ENCODE measurements at regions not wholly inside any gene's neighbourhood (a gene's known extent, or its start where the extent isn't known, plus 50 kb on each side); places are given as distances from the start of the nearest gene placed in this dataset.

DNA sequence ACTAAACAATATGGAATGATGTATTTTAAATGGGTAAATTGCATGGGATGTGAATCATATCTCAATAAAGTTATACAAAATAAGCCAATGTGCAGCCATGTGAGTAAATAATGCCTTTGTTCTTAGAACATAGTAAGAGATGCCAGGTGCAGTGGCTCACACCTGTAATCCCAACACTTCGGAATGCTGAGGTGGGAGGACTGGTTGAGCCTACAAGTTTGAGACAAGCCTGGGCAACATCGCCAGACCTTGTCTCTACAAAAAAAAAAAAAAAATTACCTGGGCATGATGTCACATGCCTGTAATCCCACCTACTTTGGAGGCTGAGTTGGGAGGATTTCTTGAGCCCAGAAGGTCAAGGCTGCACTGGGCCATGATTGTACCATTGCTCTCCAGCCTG, 230.7 kb downstream of the RFC3 start:
- Histone ChIP-seq H3K9me3 (ENCODE audit: insufficient read depth, low read depth, low read length) (no peaks in the 10 kb centered on the region), H3K36me3 (ENCODE audit: insufficient read depth, low read depth, low read length) (no peaks in the 10 kb centered on the region), H3K27ac (ENCODE audit: low read length) (no peak overlapping the region), H3K9ac (ENCODE audit: low read depth, low read length) (no peak overlapping the region), H3K4me3 (ENCODE audit: low read length) (no peak overlapping the region), H3K4me1 (ENCODE audit: insufficient read depth, low read length) (peaks cover 3% of the 10 kb centered on the region; the same call in 1 of the 2 replicates), H3K27me3 (ENCODE audit: insufficient read depth, low read length) (no peaks in the 10 kb centered on the region)

DNA sequence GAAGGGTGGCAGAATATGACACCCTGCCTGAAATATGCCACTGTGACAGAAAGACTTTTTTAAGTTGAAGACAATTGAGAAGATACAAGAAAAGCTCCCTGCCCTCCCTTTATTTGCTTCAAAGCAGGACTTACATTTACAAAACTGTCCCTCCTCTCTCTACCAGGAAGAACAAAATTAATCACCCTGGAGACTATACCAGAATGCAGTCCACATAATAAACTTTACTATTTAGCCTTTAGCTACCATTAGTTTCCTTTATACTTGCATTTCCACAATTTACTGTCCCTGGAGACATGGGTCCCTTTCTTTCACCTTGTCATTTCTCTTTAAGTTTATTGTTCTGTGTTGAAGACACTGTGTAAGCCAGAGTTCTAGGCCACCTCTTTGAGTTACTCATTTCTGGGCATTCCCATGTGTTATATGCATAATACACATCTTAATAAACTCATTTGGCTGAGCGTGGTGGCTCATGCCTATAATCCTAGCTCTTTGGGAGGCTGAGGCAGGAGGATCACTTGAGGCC, 238.8 kb downstream of the RFC3 start:
- Histone ChIP-seq H3K27me3 (ENCODE audit: insufficient read depth, low read length) (no peaks in the 10 kb centered on the region), H3K36me3 (ENCODE audit: insufficient read depth, low read depth, low read length) (no peaks in the 10 kb centered on the region), H3K9ac (ENCODE audit: low read depth, low read length) (no peak overlapping the region), H3K9me3 (ENCODE audit: insufficient read depth, low read depth, low read length) (no peaks in the 10 kb centered on the region), H3K4me1 (ENCODE audit: insufficient read depth, low read length) (0 out of 2 replicates have a peak, but pooled peaks cover 2% of the 10 kb centered on the region), H3K4me3 (ENCODE audit: low read length) (no peak overlapping the region), H3K27ac (ENCODE audit: low read length) (no peak overlapping the region)

DNA sequence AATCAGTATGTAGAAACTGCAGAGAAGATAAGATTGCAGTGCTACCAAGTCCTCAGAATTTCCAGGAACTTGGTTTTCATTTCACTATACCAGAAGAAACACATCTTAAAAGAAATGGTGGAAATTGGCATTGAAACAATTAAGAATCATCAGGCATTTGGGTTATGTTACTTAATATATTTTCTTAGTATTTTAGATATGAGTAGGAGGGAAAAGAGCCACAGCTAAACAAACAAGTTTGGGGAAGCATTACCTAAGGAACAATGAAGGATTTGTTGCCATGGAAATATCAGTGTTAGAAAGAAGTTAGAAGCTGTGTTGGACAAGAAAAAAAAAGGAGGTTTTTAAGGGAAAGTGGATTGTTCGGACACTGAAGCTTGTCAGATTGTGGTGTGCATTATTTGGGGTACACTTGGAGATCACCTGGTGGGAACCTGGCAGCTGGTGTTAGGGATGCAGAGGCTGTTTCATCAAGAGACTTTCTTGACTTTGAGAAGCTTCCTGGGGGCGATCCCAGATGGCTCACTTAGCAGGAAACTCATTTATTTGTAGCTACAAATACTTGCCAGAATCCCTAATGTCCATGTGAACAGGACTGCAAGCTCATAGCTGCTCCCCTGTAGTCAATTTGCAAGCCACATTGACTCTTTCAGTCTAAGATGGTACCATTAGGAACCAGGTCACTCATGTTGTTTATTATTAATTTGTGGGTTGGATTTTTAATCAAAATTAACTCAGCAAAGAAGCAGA, 246.7 kb downstream of the RFC3 start:
- Histone ChIP-seq H3K36me3 (ENCODE audit: insufficient read depth, low read depth, low read length) (no peaks in the 10 kb centered on the region), H3K9me3 (ENCODE audit: insufficient read depth, low read depth, low read length) (no peaks in the 10 kb centered on the region), H3K27me3 (ENCODE audit: insufficient read depth, low read length) (no peaks in the 10 kb centered on the region), H3K4me3 (ENCODE audit: low read length) (no peak overlapping the region), H3K27ac (ENCODE audit: low read length) (no peak overlapping the region), H3K9ac (ENCODE audit: low read depth, low read length) (no peak overlapping the region), H3K4me1 (ENCODE audit: insufficient read depth, low read length) (no peaks in the 10 kb centered on the region)

DNA sequence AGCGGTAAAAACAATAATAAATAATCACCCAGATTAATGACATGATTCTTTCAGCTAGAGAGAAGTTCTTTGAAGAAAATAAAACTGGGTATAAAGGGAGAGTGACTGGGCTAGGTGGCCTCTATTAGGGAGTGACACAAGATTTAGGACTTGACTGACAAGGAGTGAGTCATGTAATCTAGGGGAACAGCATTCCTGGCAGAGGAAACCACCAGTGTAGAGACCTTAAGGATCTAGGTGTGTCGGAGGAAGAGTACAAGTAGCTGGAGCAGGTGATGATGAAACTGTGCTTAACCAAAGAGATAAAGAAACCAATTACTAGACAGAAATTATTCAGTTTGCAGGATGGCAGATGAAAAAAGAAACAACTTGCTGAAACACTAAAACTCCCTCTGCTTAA, 248.0 kb downstream of the RFC3 start:
- Histone ChIP-seq H3K27ac (ENCODE audit: low read length) (no peak overlapping the region), H3K36me3 (ENCODE audit: insufficient read depth, low read depth, low read length) (no peaks in the 10 kb centered on the region), H3K27me3 (ENCODE audit: insufficient read depth, low read length) (no peaks in the 10 kb centered on the region), H3K4me1 (ENCODE audit: insufficient read depth, low read length) (no peaks in the 10 kb centered on the region), H3K9me3 (ENCODE audit: insufficient read depth, low read depth, low read length) (peaks cover 6% of the 10 kb centered on the region), H3K4me3 (ENCODE audit: low read length) (no peak overlapping the region), H3K9ac (ENCODE audit: low read depth, low read length) (no peak overlapping the region)

DNA sequence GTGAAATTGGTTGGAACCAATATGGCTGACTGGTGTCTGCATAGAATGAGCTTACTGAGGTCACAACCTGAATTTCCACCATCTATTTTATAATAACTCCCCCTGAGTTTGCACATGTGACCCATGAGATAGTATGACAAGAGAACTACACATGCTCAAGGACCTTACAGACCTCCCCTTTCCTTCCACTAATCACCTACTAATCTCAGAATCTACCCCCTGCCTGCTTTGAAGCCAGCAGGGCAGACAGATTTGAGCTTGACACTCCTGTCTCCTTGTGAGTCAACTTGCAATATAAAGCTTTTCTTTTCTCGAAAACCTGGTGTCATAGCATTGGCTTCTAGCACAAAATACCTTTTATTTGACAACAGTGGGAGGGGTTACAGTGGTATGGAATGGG, 248.4 kb downstream of the RFC3 start:
- H3K9ac ChIP-seq (ENCODE audit: low read depth, low read length), result no peak overlapping the region
- no peaks in the 10 kb centered on the region for H3K36me3 ChIP-seq (ENCODE audit: insufficient read depth, low read depth, low read length)
- no peaks in the 10 kb centered on the region for H3K4me1 ChIP-seq (ENCODE audit: insufficient read depth, low read length)
- no peaks in the 10 kb centered on the region for H3K27me3 ChIP-seq (ENCODE audit: insufficient read depth, low read length)
- peaks cover 6% of the 10 kb centered on the region for H3K9me3 ChIP-seq (ENCODE audit: insufficient read depth, low read depth, low read length)
- H3K27ac ChIP-seq (ENCODE audit: low read length), result no peak overlapping the region
- no peak overlapping the region for H3K4me3 ChIP-seq (ENCODE audit: low read length)

DNA sequence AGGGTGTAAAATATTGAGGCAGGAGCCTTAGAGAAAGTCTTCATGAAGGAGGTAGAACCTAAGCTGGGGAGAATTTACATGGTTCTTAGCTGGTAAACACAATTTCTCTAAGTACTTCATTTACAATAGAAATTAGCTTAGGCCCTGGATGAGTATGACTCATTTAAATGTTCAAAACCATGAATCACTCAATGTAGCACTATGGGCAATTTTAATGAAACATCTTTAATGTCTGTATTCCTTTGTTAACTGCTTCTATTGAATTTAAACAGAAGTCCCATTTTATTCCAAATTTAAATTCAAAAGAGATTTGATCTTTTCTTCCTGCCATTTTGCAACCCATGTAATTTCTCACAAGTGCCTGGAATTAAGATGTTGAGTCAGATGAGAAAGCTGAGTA, 252.1 kb downstream of the RFC3 start:
- H3K36me3 ChIP-seq (ENCODE audit: insufficient read depth, low read depth, low read length), result no peaks in the 10 kb centered on the region
- peaks cover 6% of the 10 kb centered on the region for H3K9me3 ChIP-seq (ENCODE audit: insufficient read depth, low read depth, low read length)
- no peak overlapping the region for H3K27ac ChIP-seq (ENCODE audit: low read length)
- H3K4me1 ChIP-seq (ENCODE audit: insufficient read depth, low read length), result no peaks in the 10 kb centered on the region
- H3K4me3 ChIP-seq (ENCODE audit: low read length), result no peak overlapping the region
- no peaks in the 10 kb centered on the region for H3K27me3 ChIP-seq (ENCODE audit: insufficient read depth, low read length)
- no peak overlapping the region for H3K9ac ChIP-seq (ENCODE audit: low read depth, low read length)

DNA sequence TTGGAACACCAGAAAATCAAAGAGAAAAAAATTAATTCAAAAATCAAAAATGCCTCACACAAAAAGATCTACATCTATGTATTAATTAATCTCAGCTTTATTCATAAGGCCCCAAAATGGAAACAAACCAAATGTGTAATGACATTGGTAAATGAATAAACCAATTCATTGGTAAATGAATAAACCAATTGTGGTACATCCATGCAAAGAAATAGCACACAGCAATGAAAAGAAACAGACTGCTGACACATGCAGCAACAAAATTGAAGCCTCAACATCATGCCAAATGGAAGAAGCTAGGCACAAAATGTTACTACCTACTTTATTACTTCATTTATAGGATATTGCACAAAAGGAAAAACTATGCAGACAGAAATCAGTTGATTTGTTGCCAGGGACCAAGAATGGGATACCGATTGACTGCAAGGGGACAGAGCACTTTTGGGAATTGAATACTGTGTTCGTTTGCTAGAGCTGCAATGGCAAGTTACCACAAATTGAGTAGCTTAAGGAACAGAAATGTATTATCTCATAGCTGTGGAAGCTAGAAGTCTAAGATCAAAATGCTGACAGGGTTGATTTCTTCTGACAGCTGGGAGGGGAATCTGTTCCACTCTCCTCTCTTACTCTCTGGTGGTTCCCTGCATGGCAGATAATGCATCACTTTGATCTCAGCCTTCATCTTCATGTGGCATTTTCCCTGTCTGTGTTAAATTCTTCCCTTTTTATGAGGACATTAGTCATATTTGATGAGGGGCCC, 252.8 kb downstream of the RFC3 start:
- Histone ChIP-seq H3K4me1 (ENCODE audit: insufficient read depth, low read length) (no peaks in the 10 kb centered on the region), H3K9me3 (ENCODE audit: insufficient read depth, low read depth, low read length) (peaks cover 6% of the 10 kb centered on the region), H3K27ac (ENCODE audit: low read length) (no peak overlapping the region), H3K27me3 (ENCODE audit: insufficient read depth, low read length) (no peaks in the 10 kb centered on the region), H3K4me3 (ENCODE audit: low read length) (no peak overlapping the region), H3K9ac (ENCODE audit: low read depth, low read length) (no peak overlapping the region), H3K36me3 (ENCODE audit: insufficient read depth, low read depth, low read length) (no peaks in the 10 kb centered on the region)

- no peak overlapping the region for H3K27ac ChIP-seq (ENCODE audit: low read length)
Measured at GRCh38 chr13:34076319-34076718, 258.4 kb downstream of the RFC3 start.

DNA sequence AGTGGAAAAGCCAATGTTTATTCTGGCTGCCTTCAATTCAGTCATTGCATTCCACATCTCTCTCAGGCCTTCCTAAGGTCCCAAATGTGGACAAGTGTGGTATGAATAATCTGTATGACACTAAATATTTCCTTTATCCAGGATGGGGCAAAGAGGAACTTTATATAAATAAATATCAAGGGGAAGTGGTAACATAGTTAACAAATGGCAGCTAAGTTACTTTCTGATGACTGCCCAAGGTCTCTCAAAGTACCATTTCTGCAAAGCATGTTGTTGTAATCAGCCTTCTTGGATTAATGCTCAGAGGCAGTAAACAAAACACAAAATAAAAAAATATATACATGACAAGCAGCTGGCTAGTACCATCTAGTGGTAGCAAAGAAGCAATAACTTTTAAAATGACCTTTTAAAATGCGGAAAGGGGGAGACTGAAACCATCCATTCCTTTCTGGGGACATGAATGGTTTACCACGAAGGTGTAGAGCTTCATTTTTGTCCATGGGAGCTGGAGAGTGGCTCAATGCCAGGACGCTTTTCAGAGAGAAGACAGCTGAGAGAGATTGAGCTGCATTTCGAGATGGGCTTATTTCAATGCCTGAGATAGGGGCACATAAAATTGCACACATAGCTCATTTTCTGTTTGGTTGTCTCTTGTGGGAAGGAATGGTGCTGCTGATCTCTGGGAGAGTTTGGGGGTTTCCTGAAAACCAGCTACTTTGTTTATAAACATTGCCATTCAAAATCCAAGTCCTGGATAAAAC, 259.2 kb downstream of the RFC3 start:
- no peaks in the 10 kb centered on the region for H3K9me3 ChIP-seq (ENCODE audit: insufficient read depth, low read depth, low read length)
- H3K4me3 ChIP-seq (ENCODE audit: low read length), result no peak overlapping the region
- H3K36me3 ChIP-seq (ENCODE audit: insufficient read depth, low read depth, low read length), result no peaks in the 10 kb centered on the region
- no peaks in the 10 kb centered on the region for H3K27me3 ChIP-seq (ENCODE audit: insufficient read depth, low read length)
- H3K4me1 ChIP-seq (ENCODE audit: insufficient read depth, low read length), result no peaks in the 10 kb centered on the region; the same call in 1 of the 2 replicates
- no peak overlapping the region for H3K27ac ChIP-seq (ENCODE audit: low read length)
- H3K9ac ChIP-seq (ENCODE audit: low read depth, low read length), result no peak overlapping the region

More at GRCh38 chr13:34076319-34076718, 258.4 kb downstream of the RFC3 start:
- no peak overlapping the region for H3K4me3 ChIP-seq (ENCODE audit: low read length)
- no peaks in the 10 kb centered on the region; the same call in 1 of the 2 replicates for H3K4me1 ChIP-seq (ENCODE audit: insufficient read depth, low read length)
- no peaks in the 10 kb centered on the region for H3K36me3 ChIP-seq (ENCODE audit: insufficient read depth, low read depth, low read length)
- no peak overlapping the region for H3K9ac ChIP-seq (ENCODE audit: low read depth, low read length)
- H3K9me3 ChIP-seq (ENCODE audit: insufficient read depth, low read depth, low read length), result no peaks in the 10 kb centered on the region
- no peaks in the 10 kb centered on the region for H3K27me3 ChIP-seq (ENCODE audit: insufficient read depth, low read length)

GRCh38 chr13:34078334-34078999, 260.5 kb downstream of the RFC3 start:
- Histone ChIP-seq H3K4me3 (ENCODE audit: low read length) (no peak overlapping the region), H3K27ac (ENCODE audit: low read length) (no peak overlapping the region), H3K27me3 (ENCODE audit: insufficient read depth, low read length) (no peaks in the 10 kb centered on the region), H3K9me3 (ENCODE audit: insufficient read depth, low read depth, low read length) (no peaks in the 10 kb centered on the region), H3K9ac (ENCODE audit: low read depth, low read length) (no peak overlapping the region), H3K4me1 (ENCODE audit: insufficient read depth, low read length) (no peaks in the 10 kb centered on the region; the same call in 1 of the 2 replicates), H3K36me3 (ENCODE audit: insufficient read depth, low read depth, low read length) (no peaks in the 10 kb centered on the region)

DNA sequence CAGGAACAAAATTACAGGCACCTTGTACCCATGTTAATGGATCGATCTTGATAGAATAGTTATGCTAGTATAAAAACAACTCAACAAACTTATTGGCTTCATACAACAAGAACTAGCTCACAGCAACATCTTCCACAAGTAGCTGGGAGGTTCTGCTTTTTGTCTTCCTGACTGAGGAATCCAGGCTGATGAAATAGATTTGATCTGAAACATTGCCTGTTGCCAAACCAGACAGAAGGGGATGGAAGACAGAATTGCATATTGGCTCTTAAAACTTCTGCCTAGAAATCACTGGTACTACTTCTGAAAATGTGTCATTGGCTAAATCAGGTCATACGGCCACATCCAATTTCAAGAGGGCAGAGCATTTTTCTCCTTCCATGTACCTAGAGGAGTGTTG, 267.3 kb downstream of the RFC3 start:
- H3K27ac ChIP-seq (ENCODE audit: low read length), result no peak overlapping the region
- no peak overlapping the region for H3K4me3 ChIP-seq (ENCODE audit: low read length)
- no peaks in the 10 kb centered on the region for H3K36me3 ChIP-seq (ENCODE audit: insufficient read depth, low read depth, low read length)
- peaks cover 24% of the 10 kb centered on the region; the same call in 1 of the 2 replicates for H3K9me3 ChIP-seq (ENCODE audit: insufficient read depth, low read depth, low read length)
- no peak overlapping the region for H3K9ac ChIP-seq (ENCODE audit: low read depth, low read length)
- no peaks in the 10 kb centered on the region for H3K4me1 ChIP-seq (ENCODE audit: insufficient read depth, low read length)
- no peaks in the 10 kb centered on the region for H3K27me3 ChIP-seq (ENCODE audit: insufficient read depth, low read length)

Data from iPS-20b (cell line).